ENCODE measurements at regions not wholly inside any gene's neighbourhood (a gene's known extent, or its start where the extent isn't known, plus 50 kb on each side); places are given as distances from the start of the nearest gene placed in this dataset.
A peak's percentile ranks its signal among the peaks of the same experiment; 100 is the strongest.
"Not testable (repeated sequence)": the region's sequence is repeated elsewhere in the genome, so short reads cannot be mapped to it uniquely, and the experiment has no call there.

DNA sequence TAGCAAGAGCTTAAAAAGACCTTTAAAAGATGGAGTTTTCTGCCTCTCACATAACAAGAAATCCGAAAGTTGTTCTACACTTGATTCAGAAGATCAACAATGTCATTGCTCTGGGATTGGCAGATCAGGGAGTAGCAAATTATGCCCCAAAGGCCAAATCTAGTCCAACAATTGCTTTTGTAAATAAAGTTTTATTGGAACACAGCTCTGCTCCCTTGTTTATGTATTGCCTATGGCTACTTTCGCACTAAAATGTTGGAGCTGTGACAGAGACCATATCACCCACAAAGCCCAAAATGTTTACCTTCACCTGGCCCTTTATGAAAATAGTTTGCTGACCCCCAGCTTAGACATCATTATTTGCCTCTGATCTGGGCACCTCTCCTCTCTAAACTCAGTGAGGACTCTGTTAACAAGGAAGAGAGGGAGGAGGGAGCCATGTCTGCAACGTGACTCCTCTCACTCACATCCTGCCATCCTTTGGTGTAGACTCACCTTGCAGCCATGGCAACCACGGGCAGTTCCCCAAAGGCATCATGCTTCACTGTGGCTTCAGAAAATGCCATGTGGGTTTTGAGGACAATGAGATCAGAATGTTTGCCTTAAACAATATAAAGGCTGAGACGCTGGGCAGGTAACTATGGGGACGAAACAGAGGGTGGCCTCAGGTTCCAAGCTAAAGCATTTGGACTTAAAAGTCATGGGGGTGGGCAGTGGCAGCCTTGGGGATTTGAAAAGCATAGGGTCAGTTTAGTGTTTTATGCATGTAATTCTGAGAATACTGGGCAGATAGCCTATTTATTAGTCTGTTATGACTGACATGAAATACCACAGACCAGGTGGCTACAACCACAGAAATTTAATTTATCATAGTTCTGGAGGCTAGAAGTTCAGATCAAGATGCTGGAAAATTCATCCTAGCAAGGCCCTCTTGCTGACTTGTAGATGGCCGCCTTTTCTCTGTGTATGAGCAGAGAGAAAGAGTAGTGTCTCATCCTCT is 149.7 kb upstream of the TNFAIP3 start:
- 76 to 82% (median 79%) methylated on average over 7 of the region's 7 CpGs for WGBS, 5 donors
- H3K4me1 ChIP-seq: peaks cover 0 to under 1% (median 0%) of the 10 kb centered on the region in 4 donors
- H3K27ac ChIP-seq: no peak overlapping the region
- DNase-seq: peak in 1 of 2 donors; percentile 73
- H3K36me3 ChIP-seq: no peaks in the 10 kb centered on the region
- H3K9me3 ChIP-seq: no peaks in the 10 kb centered on the region
- no peak overlapping the region for H3K4me3 ChIP-seq
- no peaks in the 10 kb centered on the region for H3K27me3 ChIP-seq
- TF ChIP-seq EP300 (IDR thresholded peaks at IDR 0.05) (no peak), POLR2A (IDR thresholded peaks at IDR 0.05) (no peak), POLR2AphosphoS5 (IDR thresholded peaks at IDR 0.05) (no peak)
- TF ChIP-seq, protein P1, sequence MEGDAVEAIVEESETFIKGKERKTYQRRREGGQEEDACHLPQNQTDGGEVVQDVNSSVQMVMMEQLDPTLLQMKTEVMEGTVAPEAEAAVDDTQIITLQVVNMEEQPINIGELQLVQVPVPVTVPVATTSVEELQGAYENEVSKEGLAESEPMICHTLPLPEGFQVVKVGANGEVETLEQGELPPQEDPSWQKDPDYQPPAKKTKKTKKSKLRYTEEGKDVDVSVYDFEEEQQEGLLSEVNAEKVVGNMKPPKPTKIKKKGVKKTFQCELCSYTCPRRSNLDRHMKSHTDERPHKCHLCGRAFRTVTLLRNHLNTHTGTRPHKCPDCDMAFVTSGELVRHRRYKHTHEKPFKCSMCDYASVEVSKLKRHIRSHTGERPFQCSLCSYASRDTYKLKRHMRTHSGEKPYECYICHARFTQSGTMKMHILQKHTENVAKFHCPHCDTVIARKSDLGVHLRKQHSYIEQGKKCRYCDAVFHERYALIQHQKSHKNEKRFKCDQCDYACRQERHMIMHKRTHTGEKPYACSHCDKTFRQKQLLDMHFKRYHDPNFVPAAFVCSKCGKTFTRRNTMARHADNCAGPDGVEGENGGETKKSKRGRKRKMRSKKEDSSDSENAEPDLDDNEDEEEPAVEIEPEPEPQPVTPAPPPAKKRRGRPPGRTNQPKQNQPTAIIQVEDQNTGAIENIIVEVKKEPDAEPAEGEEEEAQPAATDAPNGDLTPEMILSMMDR (IDR thresholded peaks at IDR 0.05): no peak
- intact Hi-C loops (cut with DNase I; ENCODE audit: low total_unique reads): no loop called here

DNA sequence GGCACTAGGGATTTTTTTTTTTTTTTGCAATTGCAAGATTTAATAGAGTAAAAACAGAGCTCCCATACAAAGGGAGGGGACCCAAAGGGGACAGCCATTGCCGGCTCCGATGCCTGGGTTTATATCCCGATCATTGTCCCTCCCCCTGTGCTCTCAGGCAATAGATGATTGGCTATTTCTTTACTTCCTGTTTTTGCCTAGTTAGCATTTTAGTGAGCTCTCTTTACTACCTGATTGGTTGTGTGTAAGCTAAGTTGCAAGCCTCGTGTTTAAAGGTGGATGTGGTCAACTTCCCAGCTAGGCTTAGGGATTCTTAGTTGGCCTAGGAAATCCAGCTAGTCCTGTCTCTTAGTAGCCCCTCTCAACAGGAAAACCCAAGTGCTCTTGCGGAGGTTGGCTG is 148.2 kb upstream of the TNFAIP3 start:
- H3K4me3 ChIP-seq; intact Hi-C loops (cut with DNase I; ENCODE audit: low total_unique reads): not testable (repeated sequence)
- 80 to 99% (median 96%) methylated on average over 5 of the region's 5 CpGs for WGBS, 5 donors

DNA sequence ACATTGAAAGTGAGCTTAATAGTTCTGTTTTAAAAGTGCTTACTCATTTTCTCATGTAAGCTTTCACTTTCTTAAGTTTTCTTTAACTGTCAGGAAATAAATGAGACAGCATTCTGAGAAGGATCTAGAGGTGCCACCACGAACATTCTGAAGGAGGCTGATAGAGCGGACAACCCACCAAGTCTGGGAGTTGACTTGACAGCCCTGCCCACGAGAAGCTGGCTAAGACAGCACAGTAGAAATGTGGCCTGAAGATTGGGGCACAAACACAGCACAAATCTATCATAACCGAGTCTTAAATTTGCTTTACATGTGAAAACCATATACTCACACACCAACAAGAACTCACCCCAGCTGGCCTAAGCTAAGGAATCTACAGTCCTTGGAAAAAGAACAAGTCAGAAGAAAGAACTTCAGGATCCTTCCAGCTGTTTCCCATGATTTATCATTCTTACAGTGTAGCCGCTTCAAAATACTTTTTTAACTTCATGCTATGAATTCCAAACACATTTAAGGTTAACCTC is 144.2 kb upstream of the TNFAIP3 start:
- intact Hi-C loops (cut with DNase I; ENCODE audit: low total_unique reads): no loop called here
- H3K36me3 ChIP-seq: no peaks in the 10 kb centered on the region
- peak in 1 of 2 donors; percentile 46 for DNase-seq
- 65 to 75% (median 72%) methylated on average over 5 of the region's 5 CpGs for WGBS, 5 donors
- H3K4me3 ChIP-seq: no peak overlapping the region
- H3K4me1 ChIP-seq: peaks cover 14 to 25% (median 18%) of the 10 kb centered on the region in 4 donors
- no peaks in the 10 kb centered on the region for H3K27me3 ChIP-seq
- TF ChIP-seq EP300 (IDR thresholded peaks at IDR 0.05): no peak
- TF ChIP-seq, protein P1 (IDR thresholded peaks at IDR 0.05): no peak
- no peak for TF ChIP-seq POLR2A (IDR thresholded peaks at IDR 0.05)
- TF ChIP-seq POLR2AphosphoS5 (IDR thresholded peaks at IDR 0.05): no peak
- H3K27ac ChIP-seq: peak overlapping the region in 4 of 5 donors; percentile 29 to 60 (median 43)
- no peaks in the 10 kb centered on the region for H3K9me3 ChIP-seq

More for the DNA sequence above, 148.2 kb upstream of the TNFAIP3 start:
- H3K27ac ChIP-seq, DNase-seq, H3K36me3 ChIP-seq, H3K9me3 ChIP-seq, H3K27me3 ChIP-seq: not testable (repeated sequence)
- peaks cover 12 to 16% (median 13%) of the 10 kb centered on the region in 4 donors for H3K4me1 ChIP-seq

DNA sequence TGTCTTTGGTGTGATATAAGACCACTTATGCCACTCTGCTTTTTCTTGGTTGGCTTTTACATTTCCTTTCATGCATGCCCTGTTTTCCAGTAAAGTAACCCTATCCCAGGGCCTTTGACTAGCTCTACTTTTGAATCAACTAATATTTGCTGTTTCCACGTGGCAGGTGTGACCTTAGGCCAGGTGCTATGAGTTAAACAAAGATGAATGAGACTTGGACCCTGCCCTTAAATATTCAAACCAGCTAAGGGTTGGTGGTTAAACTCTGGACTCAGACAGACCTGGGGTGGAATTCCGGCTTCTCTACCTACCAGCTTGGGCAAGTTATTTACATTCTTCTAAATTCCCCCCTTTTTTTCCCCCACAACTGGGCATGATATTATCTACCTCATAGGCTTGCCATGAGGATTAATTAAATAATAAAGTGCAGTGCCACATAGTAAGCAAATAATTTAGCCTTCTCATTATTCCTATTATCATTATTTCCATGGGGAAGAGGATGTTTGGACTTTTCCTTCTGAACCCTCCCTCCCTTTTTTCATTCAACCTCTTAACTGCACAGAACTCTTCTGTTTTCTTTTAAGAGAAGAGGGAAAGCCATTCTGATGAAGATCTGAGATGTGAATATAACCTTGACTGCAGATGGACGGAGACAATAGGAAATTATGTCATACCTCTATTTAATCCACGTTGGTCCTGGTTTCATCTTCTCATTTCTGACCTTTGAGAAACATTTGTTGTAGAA is 143.6 kb upstream of the TNFAIP3 start:
- no peaks in the 10 kb centered on the region for H3K9me3 ChIP-seq
- TF ChIP-seq POLR2AphosphoS5 (IDR thresholded peaks at IDR 0.05) (peak in 1 of 3 donors; percentile 3), POLR2A (IDR thresholded peaks at IDR 0.05) (no peak), EP300 (IDR thresholded peaks at IDR 0.05) (no peak)
- TF ChIP-seq, protein P1 (IDR thresholded peaks at IDR 0.05): no peak
- 30 to 48% (median 45%) methylated on average over 4 of the region's 4 CpGs for WGBS, 5 donors
- H3K27ac ChIP-seq: peak overlapping the region; percentile 29 to 60 (median 50)
- intact Hi-C loops (cut with DNase I; ENCODE audit: low total_unique reads): no loop called here
- no peak overlapping the region for H3K4me3 ChIP-seq
- H3K4me1 ChIP-seq: peaks cover 14 to 28% (median 18%) of the 10 kb centered on the region in 4 donors
- no peaks in the 10 kb centered on the region for H3K27me3 ChIP-seq
- H3K36me3 ChIP-seq: no peaks in the 10 kb centered on the region
- DNase-seq: peak in 1 of 2 donors; percentile 60
